IPS-15b (cell line): ENCODE measurements at regions not wholly inside any gene's neighbourhood (a gene's known extent, or its start where the extent isn't known, plus 50 kb on each side); places are given as distances from the start of the nearest gene placed in this dataset.

Experiments
- H3K27me3 ChIP-seq: one replicate; pipeline ENCODE4 v1.6.1; 2013; ENCODE audit warnings: low read length; ENCODE audit not compliant: control insufficient read depth, insufficient read depth
- H3K36me3 ChIP-seq: one replicate; pipeline ENCODE4 v1.6.1; 2013; ENCODE audit warnings: low read length; ENCODE audit not compliant: control insufficient read depth, insufficient read depth
- H3K4me1 ChIP-seq: one replicate; pipeline ENCODE4 v1.6.1; 2013; ENCODE audit warnings: mild to moderate bottlenecking, low read length; ENCODE audit not compliant: control insufficient read depth, insufficient read depth
- H3K4me3 ChIP-seq: one replicate; pipeline ENCODE4 v1.5.1; 2013; ENCODE audit warnings: low read depth, low read length
- H3K9ac ChIP-seq: one replicate; pipeline ENCODE4 v1.6.1; 2013; ENCODE audit warnings: low read depth, mild to moderate bottlenecking, low read length
- H3K9me3 ChIP-seq: one replicate; pipeline ENCODE4 v1.6.1; 2013; ENCODE audit warnings: mild to moderate bottlenecking, low read length; ENCODE audit not compliant: control insufficient read depth, insufficient read depth

DNA sequence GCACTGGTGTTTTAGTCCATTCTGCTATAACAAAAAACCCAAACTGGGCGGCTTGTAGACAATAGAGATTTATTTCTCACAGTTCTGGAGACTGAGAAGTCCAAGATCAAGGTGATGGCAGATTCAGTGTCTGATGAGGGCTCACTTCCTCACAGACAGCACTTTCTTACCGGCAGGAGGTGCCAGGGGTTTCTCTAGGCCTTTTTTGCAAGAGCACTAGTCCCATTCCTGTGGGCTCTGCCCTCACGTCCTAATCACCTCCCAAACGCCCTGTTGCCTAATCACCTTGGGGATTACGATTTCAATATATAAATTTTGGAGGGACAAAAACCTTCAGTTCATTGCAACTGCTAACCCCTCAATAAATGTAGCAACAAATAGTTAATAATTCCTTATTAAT lies 140.0 kb upstream of the SGK1 start:
- no peaks in the 10 kb centered on the region for H3K27me3 ChIP-seq
- H3K4me3 ChIP-seq: no peak overlapping the region
- no peaks in the 10 kb centered on the region for H3K9me3 ChIP-seq
- no peak overlapping the region for H3K9ac ChIP-seq
- H3K4me1 ChIP-seq: peaks cover 8% of the 10 kb centered on the region
- H3K36me3 ChIP-seq: no peaks in the 10 kb centered on the region

DNA sequence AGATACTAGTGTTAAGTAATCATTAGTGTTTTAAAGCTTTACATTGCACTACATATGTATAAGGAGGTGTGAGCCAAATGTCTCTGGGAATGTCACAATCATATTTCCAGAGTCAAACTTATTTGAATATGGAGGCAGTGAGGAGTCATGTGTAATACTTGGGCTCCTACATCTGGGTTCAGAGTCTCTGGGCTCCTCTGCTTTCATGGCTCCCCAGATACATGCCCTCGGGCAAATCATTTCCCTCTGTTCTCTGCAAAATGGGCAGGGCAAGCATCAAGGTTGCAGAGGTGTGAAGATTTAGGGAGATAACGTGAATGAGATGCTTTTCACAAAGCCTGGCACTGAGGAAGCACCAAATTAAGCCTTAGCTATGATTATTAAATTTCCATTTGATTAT lies 138.3 kb upstream of the SGK1 start:
- no peak overlapping the region for H3K9ac ChIP-seq
- H3K27me3 ChIP-seq: no peaks in the 10 kb centered on the region
- H3K4me3 ChIP-seq: no peak overlapping the region
- peaks cover 8% of the 10 kb centered on the region for H3K4me1 ChIP-seq
- no peaks in the 10 kb centered on the region for H3K36me3 ChIP-seq
- no peaks in the 10 kb centered on the region for H3K9me3 ChIP-seq

DNA sequence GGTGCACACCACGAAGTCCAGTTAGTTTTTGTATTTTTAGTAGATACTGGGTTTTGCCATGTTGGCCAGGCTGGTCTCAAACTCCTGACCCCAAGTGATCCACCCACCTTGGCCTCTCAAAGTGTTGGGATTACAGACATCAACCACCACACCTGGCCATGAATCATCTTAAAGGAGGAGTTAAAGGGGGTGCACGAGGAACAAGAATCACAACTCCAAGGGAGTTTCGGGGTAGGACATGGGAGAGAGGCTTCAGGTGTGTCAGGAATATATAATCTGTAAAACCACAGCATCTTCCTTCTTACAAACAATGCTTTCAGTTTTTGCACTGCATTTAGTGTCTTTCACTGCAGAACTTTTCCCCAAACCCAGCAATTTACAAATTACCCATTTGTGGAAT lies 137.4 kb upstream of the SGK1 start:
- no peaks in the 10 kb centered on the region for H3K9me3 ChIP-seq
- H3K27me3 ChIP-seq: no peaks in the 10 kb centered on the region
- peaks cover 8% of the 10 kb centered on the region for H3K4me1 ChIP-seq
- no peak overlapping the region for H3K4me3 ChIP-seq
- no peak overlapping the region for H3K9ac ChIP-seq
- H3K36me3 ChIP-seq: no peaks in the 10 kb centered on the region

DNA sequence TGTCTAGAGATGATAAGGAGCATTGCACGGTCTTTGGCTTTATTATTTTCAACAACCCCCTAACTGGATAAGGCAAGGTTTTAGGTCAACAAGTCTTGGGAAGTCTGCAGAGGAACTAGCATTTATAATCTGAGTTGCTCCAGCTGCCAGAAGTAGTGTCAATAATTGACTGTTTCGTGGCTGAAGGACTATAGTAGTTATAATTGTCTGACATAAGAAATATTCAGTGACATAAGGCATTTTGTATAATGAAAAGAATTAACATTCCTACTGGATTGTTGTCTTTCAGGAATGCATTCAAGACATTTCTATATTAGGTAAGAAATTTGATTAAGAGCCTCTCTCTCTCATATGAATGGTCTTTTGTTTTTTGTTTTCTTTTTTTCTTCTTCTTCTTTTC lies 136.9 kb upstream of the SGK1 start:
- Histone ChIP-seq H3K36me3 (no peaks in the 10 kb centered on the region), H3K9ac (no peak overlapping the region), H3K9me3 (no peaks in the 10 kb centered on the region), H3K4me3 (no peak overlapping the region), H3K4me1 (peaks cover 8% of the 10 kb centered on the region), H3K27me3 (no peaks in the 10 kb centered on the region)

DNA sequence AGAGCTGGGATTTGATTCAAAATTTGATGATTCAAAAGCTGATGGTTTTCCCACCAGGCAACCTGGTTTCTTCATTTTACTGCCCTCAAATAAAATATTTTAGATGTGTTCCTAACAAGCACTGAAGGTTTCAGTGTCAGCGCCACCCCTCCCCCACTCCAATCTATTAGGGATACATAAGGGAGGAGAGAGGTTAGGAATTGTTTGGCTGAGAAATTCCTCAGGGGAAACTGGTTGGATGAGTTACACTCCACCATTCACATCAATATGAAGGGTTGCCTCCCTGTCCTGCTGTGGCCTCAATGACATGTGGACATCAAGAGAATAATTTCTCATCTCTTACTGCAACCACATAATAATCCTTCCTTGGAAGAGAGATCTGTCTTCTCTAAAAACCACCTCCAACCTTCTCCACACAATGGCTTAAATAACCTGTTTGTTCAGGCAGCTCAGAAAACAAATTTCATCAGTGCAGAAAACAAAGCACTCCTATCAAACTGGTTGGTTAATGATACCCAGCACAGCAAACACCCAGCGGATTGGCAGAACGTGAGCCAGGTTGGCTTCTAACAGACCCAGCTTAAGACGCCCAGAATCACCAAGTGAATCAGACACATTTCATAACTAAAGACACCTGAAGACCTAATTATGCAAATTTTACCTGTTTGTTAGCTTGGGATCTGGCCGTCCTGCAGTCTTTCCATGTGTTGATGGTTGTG lies 136.0 kb upstream of the SGK1 start:
- Histone ChIP-seq H3K9me3 (no peaks in the 10 kb centered on the region), H3K36me3 (no peaks in the 10 kb centered on the region), H3K9ac (no peak overlapping the region), H3K4me1 (peaks cover 8% of the 10 kb centered on the region), H3K27me3 (no peaks in the 10 kb centered on the region), H3K4me3 (no peak overlapping the region)

DNA sequence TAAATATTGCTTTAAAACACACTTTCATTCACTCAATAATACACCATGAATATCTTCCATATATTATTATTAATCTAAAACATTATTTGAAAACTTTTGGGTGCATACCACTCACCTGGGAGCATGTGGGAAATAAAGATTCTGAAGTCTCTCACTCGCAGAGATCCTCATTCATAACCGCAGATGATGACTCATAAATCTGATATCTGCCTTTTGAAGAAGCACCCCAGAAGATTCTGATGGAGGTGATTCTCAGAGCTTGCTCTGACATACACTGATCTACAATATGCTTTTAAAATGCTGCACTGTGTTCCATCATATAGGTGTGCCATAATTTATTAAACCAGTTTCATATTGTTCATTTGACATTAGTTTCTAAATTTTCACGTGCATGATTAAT lies 135.0 kb upstream of the SGK1 start:
- Histone ChIP-seq H3K36me3 (no peaks in the 10 kb centered on the region), H3K9ac (no peak overlapping the region), H3K4me3 (no peak overlapping the region), H3K4me1 (peaks cover 8% of the 10 kb centered on the region), H3K9me3 (no peaks in the 10 kb centered on the region), H3K27me3 (no peaks in the 10 kb centered on the region)

DNA sequence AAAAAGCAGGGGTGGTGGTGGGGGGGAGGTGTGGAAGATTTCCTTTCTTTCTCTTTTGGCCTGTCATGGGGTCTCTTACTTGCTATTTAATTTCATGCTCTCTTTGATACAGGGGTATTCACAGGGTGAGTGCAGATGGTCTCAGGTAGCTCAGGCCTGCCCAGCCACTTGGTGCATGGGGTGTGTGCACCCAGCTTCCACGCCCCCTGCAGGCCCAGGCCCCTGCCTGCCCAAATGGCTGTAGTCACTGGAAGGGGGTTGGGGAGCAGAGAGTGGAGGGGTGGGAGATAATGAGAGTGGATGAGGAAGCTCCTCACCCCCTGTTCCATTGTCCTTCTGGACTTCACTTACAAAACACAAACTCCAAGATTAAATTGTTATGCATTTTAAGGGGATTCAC lies 133.6 kb upstream of the SGK1 start:
- Histone ChIP-seq H3K4me3 (no peak overlapping the region), H3K9me3 (no peaks in the 10 kb centered on the region), H3K36me3 (no peaks in the 10 kb centered on the region), H3K4me1 (peaks cover 8% of the 10 kb centered on the region), H3K27me3 (no peaks in the 10 kb centered on the region), H3K9ac (no peak overlapping the region)

DNA sequence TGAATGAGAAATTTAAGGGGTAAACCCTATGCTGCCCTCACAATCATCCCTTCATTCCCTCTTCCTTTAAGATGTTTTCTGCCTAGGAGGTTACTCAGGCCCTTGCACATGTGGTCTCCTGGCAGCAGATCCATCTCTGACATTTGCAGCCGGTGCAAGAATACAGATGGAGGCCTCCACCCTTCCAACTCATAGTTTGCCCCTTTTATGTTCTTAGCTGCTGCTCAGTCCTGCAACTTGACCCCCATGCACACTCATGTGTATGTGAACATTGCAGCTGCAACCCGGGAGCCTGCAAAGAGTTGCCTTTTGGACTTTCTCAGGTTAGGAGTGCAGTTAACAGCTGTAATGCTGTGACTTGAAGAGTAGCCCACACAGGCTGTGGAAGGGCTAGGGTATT lies 131.9 kb upstream of the SGK1 start:
- Histone ChIP-seq H3K36me3 (no peaks in the 10 kb centered on the region), H3K4me1 (peaks cover 8% of the 10 kb centered on the region), H3K27me3 (no peaks in the 10 kb centered on the region), H3K4me3 (no peak overlapping the region), H3K9ac (no peak overlapping the region), H3K9me3 (no peaks in the 10 kb centered on the region)

DNA sequence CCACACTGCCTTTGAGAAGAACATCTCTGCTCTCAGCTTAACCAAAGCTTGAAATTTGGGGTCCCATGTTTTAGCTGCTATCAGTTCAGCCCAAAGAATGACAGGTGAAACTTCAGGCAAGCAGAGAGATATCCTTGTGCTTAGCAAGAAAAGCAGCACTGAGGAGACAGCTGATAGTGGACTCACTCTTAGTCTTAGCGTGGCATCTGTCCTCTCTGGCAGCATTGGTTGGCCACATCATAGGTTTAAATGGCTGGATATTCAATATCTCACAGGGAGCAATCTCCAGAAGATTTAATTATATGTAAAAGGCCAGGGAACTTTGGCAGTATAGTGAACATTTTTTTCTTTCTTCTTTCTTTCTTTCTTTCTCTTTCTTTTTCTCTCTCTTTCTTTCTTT lies 131.1 kb upstream of the SGK1 start:
- Histone ChIP-seq H3K36me3 (no peaks in the 10 kb centered on the region), H3K4me1 (peaks cover 3% of the 10 kb centered on the region), H3K4me3 (no peak overlapping the region), H3K9me3 (no peaks in the 10 kb centered on the region), H3K27me3 (no peaks in the 10 kb centered on the region), H3K9ac (no peak overlapping the region)

DNA sequence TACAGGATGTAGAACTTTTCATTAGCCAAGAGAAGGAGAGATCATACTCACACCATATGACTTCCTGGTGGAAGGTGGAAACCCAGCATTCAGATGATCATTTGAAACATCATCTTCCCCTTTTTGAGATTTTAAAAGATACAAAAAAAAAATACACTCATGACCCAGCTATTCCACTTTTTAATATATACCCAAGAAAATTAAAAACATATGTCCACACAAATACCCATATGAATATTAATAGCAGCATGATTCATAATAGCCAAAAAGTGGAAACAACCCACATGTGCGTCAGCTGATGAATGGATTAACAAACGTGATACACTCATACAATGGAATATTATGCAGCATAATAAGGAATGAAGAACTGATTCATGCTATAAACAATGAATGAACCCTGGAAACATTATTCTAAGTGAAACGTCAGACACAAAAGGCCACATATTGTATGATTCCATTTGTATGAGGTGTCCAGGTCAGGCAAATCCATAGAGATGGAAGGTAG lies 130.0 kb upstream of the SGK1 start:
- no peaks in the 10 kb centered on the region for H3K9me3 ChIP-seq
- H3K9ac ChIP-seq: no peak overlapping the region

DNA sequence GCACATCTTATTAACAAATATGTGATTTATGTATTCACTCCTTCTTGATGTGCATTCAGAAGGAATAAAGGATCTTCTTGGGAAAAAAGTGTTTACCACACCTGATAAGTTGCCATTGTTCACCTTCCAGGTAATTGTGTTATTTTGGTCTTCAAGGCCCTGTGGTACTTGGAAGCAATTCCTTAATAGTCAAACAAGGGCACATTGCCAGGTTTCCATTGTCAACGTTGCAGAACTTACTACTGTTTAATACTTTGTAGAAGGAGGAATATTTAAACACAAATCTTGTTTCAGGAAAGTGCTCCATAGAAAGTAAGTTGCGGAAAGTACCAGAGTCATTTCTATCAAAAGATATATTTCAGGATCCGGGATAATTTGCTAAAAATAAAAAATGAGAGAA lies 129.5 kb upstream of the SGK1 start:
- H3K4me3 ChIP-seq: no peak overlapping the region
- H3K4me1 ChIP-seq: no peaks in the 10 kb centered on the region

More for the DNA sequence above, 130.0 kb upstream of the SGK1 start:
- H3K4me3 ChIP-seq: no peak overlapping the region
- no peaks in the 10 kb centered on the region for H3K27me3 ChIP-seq
- H3K4me1 ChIP-seq: no peaks in the 10 kb centered on the region
- H3K36me3 ChIP-seq: no peaks in the 10 kb centered on the region

DNA sequence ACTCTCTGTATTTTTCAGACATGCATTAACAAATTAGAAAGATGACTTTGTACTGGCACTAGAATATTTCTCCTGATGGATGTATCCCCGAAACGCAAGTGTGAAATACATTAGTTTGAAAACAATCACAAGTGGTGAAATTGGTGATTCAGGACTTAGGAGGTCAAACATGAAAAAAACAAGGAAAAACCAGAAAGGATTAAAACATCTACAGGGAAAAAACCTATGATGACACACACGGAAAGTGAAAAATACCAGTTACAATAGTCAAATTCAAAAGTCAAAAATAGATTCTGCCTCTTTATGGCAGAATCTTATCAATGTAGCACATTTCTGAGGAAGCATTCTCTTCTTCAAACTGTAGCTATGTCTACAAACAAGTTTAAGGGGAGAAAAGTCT lies 129.0 kb upstream of the SGK1 start:
- Histone ChIP-seq H3K27me3 (no peaks in the 10 kb centered on the region), H3K4me3 (no peak overlapping the region)

More for the DNA sequence above, 129.5 kb upstream of the SGK1 start:
- no peaks in the 10 kb centered on the region for H3K9me3 ChIP-seq
- H3K9ac ChIP-seq: no peak overlapping the region
- H3K36me3 ChIP-seq: no peaks in the 10 kb centered on the region
- no peaks in the 10 kb centered on the region for H3K27me3 ChIP-seq

More for the DNA sequence above, 129.0 kb upstream of the SGK1 start:
- H3K36me3 ChIP-seq: no peaks in the 10 kb centered on the region
- no peaks in the 10 kb centered on the region for H3K9me3 ChIP-seq
- H3K9ac ChIP-seq: no peak overlapping the region
- H3K4me1 ChIP-seq: no peaks in the 10 kb centered on the region
